GM19372 (cell line): ENCODE measurements at regions not wholly inside any gene's neighbourhood (a gene's known extent, or its start where the extent isn't known, plus 50 kb on each side); places are given as distances from the start of the nearest gene placed in this dataset.

ENCODE experiments used
- ATAC-seq: cut with Tn5 transposase; IDR thresholded peaks from one replicate; pipeline ENCODE4 v1.9.1; 2021; ENCODE audit warnings: mild to moderate bottlenecking, low read depth, moderate library complexity; ENCODE audit not compliant: unreplicated experiment

DNA sequence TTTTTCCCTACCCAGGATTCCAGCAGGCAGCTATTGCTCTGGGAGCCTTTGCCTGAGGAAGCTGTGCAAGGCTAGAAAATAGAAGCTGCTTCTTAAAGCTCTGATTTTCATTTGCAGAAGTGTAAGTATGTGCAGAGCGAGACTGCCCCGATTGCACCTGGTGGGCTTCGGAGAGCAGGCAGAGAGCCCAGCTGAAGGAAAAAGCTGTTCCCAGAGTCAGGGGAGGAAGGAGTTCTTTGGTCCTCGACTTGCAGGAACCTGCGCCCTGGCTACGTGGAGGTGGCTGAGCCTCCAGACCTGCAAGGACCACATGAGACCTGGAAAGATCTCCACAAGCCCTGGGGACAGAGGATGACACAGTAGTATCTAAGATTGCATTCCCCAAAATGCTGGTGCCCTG lies 235.0 kb upstream of the ARGLU1 start:
- ATAC-seq = no peak

DNA sequence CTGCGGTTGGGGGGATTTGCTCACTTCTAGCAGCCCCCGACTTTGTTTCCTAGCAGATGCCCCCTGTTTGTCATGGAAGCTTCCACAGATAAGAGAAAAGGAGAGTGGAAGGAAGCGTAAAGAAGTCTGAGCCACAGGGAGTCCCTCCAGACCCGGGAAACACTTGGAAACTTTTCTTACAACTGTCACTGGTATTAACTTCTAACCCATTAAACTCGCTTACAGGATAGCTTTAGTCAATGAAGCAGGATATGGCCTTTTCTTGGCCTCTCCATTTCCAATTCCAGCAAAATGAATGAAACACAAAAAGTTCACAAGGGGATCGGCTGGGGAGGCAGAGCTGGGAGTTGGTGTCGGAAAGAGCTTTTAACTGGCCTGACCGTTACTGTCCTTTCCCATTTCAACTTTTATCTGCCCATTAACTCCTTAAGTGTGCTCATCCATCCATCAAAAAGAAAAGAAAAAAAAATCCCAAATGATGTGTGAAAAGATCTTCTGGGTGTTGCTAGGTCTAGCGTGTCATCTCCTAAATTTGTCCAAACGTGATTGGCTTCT lies 231.9 kb upstream of the ARGLU1 start:
- ATAC-seq = no peak

DNA sequence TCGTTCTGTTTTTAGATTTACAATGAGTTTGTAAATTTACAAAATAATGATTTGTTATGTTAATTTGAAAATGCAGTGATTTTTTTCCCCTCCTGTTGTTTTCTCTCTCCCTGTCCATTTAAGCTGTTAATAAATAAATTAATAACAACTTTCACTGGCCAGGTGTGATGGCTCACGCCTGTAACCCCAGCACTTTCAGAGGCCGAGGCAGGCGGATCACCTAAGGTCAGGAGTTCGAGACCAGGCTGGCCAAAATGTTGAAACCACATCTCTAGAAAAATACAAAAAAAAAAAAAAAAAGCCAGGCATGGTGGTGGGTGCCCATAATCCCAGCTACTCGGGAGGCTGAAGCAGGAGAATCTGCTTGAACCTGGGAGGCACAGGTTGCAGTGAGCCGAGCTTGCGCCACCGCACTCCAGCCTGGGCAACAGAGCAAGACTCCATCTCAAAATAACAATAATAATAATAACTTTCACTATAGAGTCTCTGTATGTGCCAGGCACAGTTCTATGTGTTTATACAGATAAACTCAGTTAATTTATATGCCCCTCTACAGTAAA lies 229.2 kb upstream of the ARGLU1 start:
- ATAC-seq = no peak

DNA sequence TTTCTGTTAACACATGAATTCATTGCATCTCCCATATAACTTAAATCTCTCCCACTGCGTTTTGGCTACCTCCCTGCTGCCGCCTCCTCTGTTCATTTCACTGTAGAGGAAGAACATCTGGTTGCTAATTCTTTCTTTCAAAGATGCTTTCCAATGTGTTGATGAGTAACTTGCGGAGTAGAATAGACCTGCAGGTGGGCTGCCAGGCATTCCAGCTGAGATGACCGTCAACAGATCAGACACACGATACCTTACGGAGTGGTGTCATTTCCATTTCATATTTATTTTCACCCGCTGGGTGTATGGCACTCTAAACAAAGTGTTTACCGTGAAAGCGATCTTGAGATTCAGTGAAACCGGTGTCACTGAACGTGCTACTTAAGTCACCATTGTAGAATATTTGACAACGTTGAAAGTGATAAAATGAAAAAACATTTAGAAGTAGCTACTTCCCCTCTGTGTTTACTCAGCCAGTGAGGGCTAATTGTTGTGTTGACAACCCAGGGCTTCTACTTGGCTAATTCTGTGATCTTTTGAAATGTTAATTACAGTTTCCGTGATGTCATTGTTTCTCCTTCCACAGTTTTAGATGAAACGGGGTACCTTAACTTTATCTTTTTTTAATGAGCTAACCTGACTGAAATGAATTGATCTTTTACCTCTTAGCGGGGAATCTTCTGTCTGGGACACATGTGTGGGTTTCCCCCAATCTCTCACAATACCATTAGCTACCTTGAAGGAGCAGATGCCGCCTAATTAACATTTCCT lies 228.5 kb upstream of the ARGLU1 start:
- ATAC-seq = no peak

DNA sequence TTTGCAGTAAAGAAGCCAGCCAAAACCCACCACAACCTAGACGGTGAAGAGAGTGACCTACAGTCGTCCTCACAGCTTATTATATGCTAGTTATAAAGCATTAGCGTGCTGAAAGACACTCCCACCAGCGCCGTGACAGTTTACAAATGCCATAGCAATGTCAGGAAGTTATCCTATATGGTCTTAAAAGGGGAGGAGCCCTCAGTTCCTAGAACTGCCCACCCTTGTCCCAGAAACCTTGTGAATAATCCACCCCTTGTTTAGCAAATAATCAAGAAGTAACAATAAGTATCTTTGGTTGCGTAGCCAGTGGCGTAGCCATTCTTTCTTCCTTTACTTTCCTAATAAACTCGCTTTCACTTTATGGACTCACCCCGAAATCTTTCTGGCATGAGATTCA lies 227.9 kb upstream of the ARGLU1 start:
- ATAC-seq = no peak

DNA sequence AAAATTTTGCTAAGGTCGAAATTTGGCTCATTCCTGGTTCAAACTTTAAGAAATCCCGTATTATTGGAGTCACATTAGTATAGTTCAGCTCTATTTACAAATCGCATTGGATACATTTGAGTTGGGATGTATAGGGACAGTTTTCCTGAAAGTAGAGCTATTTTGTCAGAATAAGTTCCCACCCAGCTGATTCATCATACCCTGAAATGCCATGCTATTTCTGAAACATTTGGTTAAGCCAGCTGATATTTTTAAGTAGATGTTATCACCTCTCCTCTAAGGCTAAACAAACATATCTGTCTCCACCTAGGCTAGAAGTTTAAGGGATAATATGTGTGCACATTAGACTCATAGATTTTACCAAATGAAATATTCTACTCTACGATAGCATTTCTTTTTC lies 226.2 kb upstream of the ARGLU1 start:
- no peak for ATAC-seq

DNA sequence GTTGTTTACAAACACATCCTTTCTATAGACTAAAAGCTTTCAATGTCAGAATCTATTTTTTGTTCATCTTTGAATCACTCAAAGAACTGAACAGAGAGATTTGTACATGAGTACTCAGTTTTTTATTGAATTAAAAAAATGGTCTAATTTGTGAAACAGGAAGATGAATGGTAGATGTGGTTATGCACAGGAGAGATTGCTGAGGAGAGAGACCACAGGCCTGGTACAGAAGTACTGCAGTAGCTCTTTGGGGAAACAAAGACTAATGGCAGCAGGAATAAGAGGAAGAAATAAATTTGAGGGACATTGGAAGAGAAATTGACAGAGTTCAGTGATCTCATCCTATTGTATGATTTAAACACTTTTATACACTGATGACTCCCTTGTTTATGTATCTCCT lies 222.0 kb upstream of the ARGLU1 start:
- no peak for ATAC-seq

DNA sequence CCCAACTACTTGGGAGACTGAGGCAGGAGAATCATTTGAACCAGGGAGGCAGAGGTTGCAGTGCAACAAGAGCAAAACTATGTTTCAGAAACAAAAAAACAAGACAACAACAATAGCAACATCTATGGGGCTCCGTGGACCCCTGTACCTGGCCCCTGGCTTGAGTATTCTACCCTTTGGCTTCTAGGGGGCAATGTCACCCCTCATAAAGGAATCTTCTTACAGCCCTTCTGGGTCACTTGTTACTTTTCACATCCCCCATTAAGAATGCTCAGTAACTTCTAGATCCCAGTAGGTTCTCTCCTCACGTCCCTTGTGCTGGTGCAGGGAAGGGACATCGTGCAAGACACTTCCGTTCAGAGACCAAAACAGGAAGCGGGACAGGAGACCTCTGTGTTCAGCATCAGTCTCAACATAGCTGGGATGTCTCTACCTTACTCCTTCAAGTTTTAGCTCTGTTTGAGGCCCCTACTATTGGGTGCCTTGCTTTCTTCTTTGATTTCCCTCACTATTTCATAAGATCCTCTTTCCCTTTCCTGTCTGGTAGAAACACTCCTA lies 218.1 kb upstream of the ARGLU1 start:
- ATAC-seq = no peak

DNA sequence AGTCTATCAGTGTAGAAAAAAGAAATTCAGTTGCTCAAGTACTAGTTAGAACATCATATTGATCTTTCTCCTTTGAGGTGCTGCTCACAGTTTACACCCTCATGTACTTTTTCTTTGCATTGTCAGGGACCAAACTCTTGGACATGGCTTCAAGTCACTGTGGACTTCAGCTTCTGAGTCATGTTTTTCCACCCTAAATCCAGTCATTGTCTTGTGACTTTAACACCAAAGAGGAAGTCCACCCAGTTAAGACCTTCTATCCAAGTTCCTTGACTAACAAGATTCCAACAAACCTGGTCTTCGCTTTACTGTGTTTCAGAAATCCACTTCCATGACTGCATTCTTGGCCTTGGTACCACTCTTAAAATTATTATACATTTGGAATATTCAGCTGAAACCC lies 206.7 kb upstream of the ARGLU1 start:
- ATAC-seq = no peak

DNA sequence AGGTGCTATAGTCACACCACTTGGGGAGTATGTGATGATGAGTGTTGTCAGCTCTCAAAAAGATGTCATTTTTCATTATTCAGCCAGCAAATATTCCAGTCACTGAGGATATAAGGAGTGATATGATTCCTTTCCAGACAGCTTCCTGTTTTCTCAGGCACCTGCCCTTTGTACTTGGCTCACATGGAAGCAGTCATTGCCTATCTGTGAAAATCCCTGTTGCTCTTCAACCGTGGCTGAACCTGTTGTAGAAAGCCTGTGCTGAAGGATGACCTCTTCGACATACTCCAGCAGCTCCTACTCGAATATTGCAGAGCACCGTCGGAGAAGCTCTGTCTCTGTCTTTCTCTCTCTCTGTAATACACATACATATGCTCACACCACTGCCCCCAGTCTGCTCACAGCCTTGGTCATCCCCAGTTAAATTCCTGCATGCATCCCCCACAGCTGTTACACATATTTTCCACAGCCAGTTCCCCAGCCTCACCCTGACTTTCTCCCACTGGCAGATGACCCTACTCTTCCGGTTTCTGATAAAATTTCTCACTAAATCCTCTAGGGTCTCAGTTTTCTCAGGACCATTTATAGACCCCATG lies 204.2 kb upstream of the ARGLU1 start:
- ATAC-seq = no peak

DNA sequence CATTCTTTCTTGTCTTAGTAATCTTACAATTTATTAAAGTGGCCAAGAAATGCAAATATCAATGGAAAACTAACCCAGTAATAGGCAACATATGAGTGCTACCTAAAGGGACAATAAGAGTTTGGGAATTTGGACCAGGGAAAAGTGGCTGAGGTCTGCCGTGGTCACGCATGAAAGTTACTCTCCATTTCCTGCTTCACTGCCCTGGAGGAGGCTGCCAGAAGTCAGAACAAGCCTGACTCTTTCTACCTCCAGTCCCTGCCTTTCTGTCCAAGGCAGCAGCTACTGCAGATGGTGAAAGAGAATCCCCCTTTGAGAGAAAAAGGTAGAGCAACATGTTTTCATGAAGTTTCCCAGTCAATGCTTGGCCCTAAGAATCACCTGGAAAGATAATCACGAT lies 201.1 kb upstream of the ARGLU1 start:
- ATAC-seq = no peak

DNA sequence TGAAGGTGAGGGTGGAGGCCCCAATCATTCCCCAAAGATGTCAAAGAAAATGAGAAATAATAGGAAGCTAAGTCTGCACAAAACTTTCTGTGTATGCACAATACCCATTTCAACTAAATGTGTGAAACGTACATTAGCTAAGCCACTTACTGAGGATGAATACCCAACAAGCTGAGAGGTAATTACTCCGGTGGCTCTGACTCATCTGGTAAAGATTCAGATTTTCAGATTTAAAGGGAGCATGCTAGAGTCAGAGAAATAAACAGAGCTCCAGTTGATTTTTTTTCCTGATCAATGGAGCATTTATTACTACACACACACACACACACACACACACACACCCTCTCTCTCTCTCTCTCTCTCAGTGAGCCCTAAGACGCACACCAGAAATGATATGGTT lies 194.8 kb upstream of the ARGLU1 start:
- no peak for ATAC-seq

DNA sequence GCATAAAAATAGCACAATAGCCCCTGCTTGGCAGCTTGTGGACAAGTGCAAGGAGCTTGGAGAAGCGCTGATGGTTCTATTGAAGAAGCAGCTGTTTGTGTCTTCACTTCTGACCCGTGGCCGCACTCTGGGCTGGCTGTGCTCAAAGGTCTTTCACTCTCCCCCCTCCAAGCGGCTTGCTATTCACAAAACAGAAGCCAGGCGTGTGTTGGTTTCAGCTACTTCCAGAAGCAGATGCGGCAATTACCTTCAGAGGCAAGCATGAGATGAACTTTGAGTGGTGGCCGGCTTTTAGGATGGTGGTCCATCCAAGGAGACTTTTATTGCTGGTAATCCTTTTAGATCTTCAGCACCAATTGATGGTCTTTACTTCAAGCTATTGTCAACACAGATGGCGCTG lies 188.5 kb upstream of the ARGLU1 start:
- no peak for ATAC-seq

DNA sequence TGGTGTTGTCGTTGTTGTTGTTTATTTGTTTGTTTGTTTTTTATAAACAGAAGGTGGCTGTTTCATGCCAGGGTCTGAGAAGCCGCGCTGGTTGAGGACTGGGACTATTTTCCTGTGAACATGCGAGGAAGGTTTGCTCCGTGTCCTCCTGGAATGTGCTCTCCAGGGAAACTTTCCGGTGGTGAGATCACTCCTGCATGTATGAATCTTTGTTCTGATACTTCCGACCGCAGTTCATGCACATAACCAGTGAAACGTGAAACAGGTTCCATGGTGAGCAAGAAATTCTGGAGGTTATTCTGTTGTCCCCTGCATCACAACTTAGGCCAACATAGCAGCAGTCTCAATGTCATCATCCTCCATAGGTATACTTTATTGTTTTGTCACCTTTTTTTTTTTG lies 187.6 kb upstream of the ARGLU1 start:
- ATAC-seq = no peak

DNA sequence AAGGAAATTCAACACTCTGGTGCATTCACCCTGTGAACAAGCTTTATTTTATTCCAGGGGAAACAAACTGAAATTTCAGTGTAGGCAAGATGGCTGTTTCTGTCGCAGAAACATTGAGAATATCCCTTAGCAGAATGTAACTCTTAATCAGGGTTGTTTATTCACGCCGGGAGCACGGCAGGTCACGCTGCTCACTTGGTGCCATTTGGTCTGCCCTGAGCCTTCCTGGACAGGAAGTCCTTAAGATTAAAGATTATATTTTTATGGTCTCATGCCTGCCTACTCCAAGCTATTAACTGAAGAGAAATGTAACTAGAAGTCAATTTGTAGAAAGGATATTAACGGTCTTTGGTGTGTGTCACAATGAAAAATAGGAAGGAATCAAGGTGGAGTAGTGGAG lies 185.3 kb upstream of the ARGLU1 start:
- ATAC-seq = no peak

DNA sequence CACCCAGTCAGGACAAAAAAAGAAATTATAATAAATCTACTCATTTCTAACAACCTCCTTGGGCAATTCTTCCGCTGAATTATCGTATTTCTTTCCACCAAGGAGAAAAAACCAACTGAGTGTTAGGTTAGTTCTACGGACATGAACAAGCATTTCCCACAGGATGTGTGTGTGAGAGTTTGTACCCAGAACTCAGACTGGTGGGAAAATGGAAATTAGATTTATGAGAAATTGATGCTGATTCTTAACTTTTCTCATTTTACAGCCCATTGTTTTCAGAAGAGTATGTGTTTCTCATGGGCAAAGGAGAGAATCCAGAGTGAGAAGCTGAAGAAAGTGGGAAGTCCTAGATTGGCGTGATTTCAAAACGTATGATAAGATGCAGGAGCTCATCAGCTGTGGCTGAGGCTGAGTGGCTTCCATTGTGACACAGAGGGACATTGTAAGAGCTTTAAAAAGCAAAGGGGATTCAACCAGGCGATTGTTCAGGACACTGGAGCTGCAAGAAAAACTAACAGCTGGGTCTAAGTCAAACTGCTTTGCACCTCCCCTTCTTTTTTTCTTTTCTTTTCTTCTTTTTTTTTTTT lies 184.7 kb upstream of the ARGLU1 start:
- no peak for ATAC-seq

DNA sequence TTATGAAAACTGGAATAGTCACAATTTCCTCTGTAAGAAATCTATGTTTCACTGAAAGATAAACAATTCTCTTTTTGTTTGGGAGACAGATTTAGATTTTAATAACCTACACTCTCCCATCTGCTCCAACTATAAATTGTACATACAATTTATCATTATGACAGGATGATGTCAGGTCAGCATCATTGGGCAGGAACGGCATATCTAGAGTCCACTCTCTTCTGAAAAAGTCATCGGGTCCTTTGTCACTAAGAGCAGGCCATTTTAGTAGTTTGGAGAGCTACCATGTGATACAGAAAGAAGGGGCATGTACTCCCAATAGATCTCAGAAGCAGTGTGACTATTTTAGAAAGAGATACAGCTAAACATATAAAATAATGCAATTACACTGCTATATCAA lies 180.8 kb upstream of the ARGLU1 start:
- ATAC-seq = no peak

DNA sequence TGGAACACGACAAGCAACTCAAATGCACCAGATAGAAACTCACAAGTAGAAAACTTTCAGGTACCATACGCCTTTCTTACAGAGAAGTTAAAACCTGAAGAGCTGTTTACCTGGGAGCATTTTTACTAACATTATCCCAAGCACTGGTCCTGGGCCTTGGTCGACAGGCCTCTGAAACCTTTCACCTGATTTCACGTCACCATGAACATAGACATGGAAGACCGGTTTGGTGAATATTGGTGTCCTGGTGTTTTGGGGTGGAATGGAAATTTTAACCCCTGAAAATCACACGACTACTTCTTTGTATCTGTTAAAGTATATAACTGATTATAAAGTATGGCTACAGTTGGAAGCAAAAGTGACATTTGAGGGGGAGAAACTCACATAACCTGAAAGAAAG lies 176.6 kb upstream of the ARGLU1 start:
- ATAC-seq = no peak

DNA sequence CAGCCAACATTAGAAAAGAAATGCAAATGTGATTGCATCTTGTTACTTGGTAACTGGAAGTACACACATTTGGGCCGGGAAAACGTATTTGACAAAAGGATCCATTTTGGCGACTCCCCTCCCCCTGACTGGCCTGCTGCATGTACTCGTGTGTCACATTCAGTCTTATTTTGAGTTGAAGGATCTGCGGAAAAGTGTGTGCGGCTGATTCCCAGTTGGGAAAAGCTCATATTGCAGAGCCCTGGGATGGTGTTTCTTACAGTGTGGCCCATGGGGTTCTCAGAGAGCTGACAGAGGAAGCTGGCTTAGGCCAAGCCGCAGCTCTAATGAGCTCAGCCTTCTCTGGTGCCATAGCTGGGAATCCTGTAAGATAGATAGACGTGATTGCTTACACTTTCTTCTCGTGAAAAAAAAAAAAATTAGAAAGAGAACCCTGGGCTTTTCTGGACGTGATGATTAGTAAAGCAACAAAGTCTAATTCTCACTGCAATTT lies 170.3 kb upstream of the ARGLU1 start:
- no peak for ATAC-seq

DNA sequence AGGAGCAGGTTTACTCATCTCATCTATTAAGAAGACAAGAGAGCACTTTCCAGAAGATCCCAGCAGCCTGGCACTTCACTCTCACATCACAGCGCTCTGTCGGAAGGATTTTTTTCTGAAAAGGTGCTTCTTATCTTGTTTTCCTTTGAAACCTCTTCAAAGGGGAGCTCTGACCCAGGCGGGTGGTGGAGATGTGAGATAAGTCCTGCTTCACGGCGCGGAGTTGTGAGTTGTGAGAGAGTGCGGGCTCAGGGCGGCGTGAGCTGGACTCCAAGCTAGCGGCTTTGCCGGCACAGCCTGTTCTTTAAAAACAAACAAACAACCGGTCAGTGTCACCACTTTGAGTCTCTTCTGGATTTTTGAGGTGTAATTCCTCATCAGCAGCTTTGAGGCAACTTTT lies 169.0 kb upstream of the ARGLU1 start:
- no peak for ATAC-seq

DNA sequence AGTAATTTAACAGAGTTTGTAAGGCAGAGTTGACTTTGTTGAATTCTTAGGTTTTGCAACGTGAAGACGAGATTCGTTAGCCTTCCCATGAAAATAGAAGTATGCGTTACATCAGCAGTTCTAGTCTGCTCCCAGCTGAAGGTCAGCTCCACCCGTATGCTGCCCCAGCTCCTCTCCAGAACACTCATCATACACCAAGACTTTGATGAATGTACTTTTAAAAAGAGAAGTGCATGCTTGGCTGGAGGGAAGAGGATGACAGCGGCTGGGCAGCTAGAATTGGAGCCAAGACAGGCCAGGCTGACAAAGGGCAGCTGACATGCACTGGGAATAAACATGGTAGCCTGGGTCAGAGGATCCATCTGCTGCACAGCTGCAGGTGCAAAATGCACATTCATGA lies 166.3 kb upstream of the ARGLU1 start:
- ATAC-seq = no peak
